ENCODE measurements at regions not wholly inside any gene's neighbourhood (a gene's known extent, or its start where the extent isn't known, plus 50 kb on each side); places are given as distances from the start of the nearest gene placed in this dataset.
"Not testable (repeated sequence)": the region's sequence is repeated elsewhere in the genome, so short reads cannot be mapped to it uniquely, and the experiment has no call there.

DNA sequence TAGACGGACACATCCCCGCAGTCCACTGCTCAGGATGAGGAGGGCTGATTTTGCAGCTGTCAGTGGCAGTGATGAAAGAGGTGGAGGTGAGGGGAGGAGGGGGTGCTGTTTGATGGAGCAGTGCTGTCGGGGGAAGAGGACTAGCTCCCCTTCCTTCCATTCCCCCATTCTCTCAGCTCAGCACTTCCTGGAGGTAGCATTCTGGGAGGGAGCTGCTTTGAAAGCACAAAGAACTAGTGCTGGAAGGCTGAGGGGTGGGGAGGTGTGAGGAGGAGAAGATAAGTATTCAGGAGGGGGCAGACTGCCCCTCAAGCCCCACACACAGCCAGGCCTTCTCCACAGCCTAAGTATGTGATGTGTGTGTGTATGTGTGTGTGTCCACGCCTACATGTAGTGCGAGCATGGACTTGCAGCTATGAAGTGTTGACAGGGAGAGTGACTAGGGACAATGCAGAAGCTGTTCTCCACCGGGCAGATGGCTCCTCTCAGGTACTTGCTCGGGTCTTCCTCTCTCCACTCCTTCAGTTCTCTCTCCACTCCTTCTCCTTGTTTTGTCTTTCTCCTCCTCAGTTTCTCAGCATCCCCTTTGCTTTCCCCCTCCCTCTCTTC, 65.5 kb upstream of the HSPA9 start:
- Mint-ChIP-seq H3K4me3 (no peak overlapping the region), H3K36me3 (ENCODE audit: low read depth) (no peaks in the 10 kb centered on the region), H3K27me3 (peaks cover 63% of the 10 kb centered on the region), H3K9me3 (no peaks in the 10 kb centered on the region), H3K27ac (no peak overlapping the region), H3K4me1 (no peaks in the 10 kb centered on the region)
- DNase-seq: no peak
- ChIA-PET POLR2A (interaction anchor here (0.6 kb wide), 1 partner anchor 636 kb away, joined by 3 read pairs; no protein-coding TSS in a partner anchor), CTCF (interaction anchor here (0.5 to 2.1 kb wide), 12 partner anchors 10 to 1384 kb away, joined by 3 to 7 read pairs (median 4); partner anchors contain the start of gene HSPA9)

DNA sequence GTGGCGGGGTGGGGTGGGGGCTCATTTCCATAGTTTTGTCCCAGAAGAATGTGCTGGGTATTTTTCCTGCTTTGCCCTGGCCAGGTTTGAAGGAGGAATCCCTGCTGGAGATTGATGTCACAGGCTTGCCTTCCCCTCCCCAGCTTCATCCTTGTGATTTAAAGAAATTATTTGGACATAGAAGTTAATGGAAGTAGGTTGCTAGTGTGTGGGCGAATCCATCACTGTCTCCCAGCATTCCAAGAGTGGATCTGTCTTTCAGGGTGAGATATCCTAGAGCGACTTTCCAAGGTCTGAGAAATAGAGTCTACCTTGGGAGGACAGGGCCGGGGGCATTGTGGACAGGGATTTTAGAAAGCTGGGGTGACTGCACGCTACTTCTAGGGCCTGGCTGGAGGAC, 64.9 kb upstream of the HSPA9 start:
- ChIA-PET POLR2A (interaction anchor here (0.6 kb wide), 1 partner anchor 637 kb away, joined by 3 read pairs; no protein-coding TSS in a partner anchor), CTCF (interaction anchor here (0.6 to 2.1 kb wide), 9 partner anchors 9 to 651 kb away, joined by 3 to 7 read pairs (median 4); partner anchors contain the start of gene HSPA9)
- Mint-ChIP-seq H3K4me1 (no peaks in the 10 kb centered on the region), H3K9me3 (no peaks in the 10 kb centered on the region), H3K36me3 (ENCODE audit: low read depth) (no peaks in the 10 kb centered on the region), H3K4me3 (no peak overlapping the region), H3K27me3 (peaks cover 61% of the 10 kb centered on the region), H3K27ac (no peak overlapping the region)
- DNase-seq: no peak

DNA sequence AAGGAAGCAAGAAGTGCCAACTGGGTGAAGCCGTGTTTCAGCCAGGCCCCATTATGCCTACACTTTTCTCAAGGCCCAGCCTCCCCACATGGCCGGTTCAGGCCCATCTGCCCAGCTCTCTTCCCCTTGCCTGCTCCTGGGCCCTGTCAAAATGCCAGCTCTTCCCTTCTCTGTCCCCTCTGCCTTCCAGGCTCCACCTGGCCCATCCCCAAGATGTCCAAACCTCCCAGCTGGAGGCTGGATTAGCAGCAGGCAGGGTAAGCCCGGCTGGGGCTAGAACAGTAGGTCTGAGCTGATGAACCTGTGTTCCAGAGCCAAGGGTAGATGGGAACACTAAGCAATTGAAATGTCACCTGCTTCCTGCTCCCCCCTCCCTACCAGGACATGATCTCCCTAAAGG, 64.1 kb upstream of the HSPA9 start:
- POLR2A ChIA-PET: no interaction called here
- Mint-ChIP-seq H3K27me3 (peaks cover 52% of the 10 kb centered on the region), H3K36me3 (ENCODE audit: low read depth) (no peaks in the 10 kb centered on the region), H3K4me3 (no peak overlapping the region), H3K4me1 (no peaks in the 10 kb centered on the region), H3K9me3 (no peaks in the 10 kb centered on the region), H3K27ac (no peak overlapping the region)
- DNase-seq: no peak
- CTCF ChIA-PET: interaction anchor here (0.7 to 2.1 kb wide), 3 partner anchors 10 to 151 kb away, joined by 3 to 5 read pairs (median 4); no protein-coding TSS in a partner anchor

DNA sequence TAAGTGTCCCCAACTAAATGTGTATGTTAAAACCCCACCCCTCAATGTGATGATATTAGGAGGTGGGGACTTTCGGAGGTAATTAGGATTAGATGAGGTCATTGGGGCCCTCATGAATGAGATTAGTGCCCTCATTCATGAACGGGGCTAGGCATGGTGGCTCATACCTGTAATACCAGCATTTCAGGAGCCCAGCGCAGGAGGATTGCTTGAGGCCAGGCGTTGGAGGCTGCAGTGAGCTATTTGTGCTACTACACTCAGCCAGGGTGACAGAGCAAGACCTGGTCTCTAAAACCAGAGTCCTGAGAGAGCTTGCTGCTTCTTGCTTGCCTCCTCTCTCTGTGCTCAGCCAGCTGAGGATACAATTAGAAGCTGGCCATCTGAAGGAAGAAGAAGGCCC, 62.1 kb upstream of the HSPA9 start:
- ChIA-PET POLR2A (no interaction called here), CTCF (interaction anchor here (1.2 kb wide), 1 partner anchor 189 kb away, joined by 3 read pairs; no protein-coding TSS in a partner anchor)
- Mint-ChIP-seq H3K27ac (no peak overlapping the region), H3K9me3 (no peaks in the 10 kb centered on the region), H3K36me3 (ENCODE audit: low read depth) (no peaks in the 10 kb centered on the region), H3K4me3 (no peak overlapping the region), H3K4me1 (no peaks in the 10 kb centered on the region), H3K27me3 (peaks cover 44% of the 10 kb centered on the region)
- no peak for DNase-seq

DNA sequence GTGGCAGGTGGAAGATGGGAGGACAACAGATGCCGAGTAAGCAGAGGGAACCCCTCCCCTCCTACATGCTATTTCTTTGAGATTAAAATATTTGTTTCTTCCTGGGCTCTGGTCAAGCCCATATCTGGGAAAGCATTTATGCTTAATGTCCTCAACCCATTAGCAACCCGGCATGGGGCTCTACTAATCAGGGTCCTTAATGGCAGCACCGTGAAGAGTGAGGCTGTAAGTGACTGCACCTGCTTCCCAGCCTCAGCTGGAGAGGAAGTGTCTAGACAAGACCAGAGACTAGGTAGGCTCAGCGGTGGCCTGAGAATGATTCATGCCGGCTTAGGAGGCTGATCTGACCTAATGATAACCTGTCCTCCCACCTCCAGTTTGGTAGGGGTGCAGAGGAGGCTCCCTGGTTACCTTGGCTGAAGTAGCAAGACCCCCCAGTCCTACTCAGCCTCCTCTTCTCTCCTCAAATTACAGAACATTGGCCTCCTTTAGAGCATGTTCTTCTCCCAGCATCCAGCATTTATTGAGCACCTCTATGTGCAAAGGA, 61.3 kb upstream of the HSPA9 start:
- DNase-seq: no peak
- ChIA-PET POLR2A (no interaction called here), CTCF (no interaction called here)
- Mint-ChIP-seq H3K9me3 (no peaks in the 10 kb centered on the region), H3K4me1 (no peaks in the 10 kb centered on the region), H3K4me3 (no peak overlapping the region), H3K27ac (no peak overlapping the region), H3K27me3 (peaks cover 44% of the 10 kb centered on the region), H3K36me3 (ENCODE audit: low read depth) (no peaks in the 10 kb centered on the region)

DNA sequence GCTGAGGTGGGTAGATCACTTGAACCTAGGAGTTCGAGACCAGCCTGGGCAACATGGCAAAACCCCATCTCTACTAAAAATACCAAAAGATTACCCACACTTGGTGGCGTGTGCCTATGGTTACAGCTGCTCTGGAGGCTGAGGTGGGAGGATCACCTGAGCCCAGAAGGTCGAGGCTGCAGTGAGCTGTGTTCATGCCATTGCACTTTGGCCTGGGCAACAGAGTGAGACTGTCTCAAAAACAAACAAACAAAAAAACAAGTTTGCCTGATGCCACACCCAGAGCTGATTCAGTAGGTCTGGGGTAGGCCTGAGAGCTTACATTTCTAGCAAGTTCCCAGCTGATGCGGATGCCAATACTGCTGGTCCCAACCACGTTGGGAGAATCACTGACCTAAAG, 60.5 kb upstream of the HSPA9 start:
- H3K36me3 Mint-ChIP-seq (ENCODE audit: low read depth): no peaks in the 10 kb centered on the region
- no peaks in the 10 kb centered on the region for H3K9me3 Mint-ChIP-seq
- H3K27me3 Mint-ChIP-seq: peaks cover 40% of the 10 kb centered on the region
- H3K4me1 Mint-ChIP-seq: no peaks in the 10 kb centered on the region
- no peak for DNase-seq
- POLR2A ChIA-PET: no interaction called here
- CTCF ChIA-PET: no interaction called here
- no peak overlapping the region for H3K27ac Mint-ChIP-seq
- H3K4me3 Mint-ChIP-seq: no peak overlapping the region

DNA sequence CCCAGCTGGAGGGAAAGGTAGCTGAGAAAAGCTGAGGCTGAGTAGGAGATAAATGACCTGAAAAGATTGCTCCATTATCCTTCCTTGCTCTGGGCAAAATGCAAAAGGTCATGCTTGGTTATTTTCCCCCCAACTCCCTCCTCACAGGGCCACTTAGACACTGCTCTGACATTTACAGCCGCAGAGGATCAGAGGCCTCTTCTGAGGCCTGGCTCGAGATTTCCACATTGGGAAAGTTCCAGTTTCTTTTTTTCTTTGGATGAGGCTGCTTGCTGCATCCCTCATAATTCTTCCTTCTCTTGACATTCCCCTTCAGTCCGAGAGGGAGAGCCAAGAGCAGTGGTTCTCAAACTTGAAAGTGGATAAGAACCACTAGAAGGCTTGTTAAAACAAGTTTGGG, 60.1 kb upstream of the HSPA9 start:
- DNase-seq: no peak
- H3K27ac Mint-ChIP-seq: no peak overlapping the region
- peaks cover 36% of the 10 kb centered on the region for H3K27me3 Mint-ChIP-seq
- H3K9me3 Mint-ChIP-seq: no peaks in the 10 kb centered on the region
- no peak overlapping the region for H3K4me3 Mint-ChIP-seq
- H3K4me1 Mint-ChIP-seq: no peaks in the 10 kb centered on the region
- no peaks in the 10 kb centered on the region for H3K36me3 Mint-ChIP-seq (ENCODE audit: low read depth)
- CTCF ChIA-PET: no interaction called here
- POLR2A ChIA-PET: no interaction called here

DNA sequence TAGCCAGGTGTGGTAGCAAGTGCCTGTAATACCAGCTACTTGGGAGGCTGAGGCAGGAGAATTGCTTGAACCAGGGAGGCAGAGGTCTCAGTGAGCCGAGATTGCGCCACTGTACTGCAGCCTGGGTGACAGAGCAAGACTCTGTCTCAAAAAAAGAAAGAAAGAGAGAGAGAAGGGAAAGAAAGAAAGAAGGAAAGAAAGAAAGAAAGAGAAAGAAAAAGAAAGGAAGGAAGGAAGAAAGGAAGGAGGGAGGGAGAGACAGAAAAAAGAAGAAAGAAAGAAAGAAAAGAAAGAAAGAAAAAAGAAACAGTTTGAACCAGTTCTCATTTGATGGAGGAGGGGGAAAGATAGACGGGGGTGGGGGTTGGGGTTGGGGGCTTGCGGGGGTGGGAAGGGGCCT, 59.6 kb upstream of the HSPA9 start:
- DNase-seq; H3K27ac Mint-ChIP-seq; H3K36me3 Mint-ChIP-seq (ENCODE audit: low read depth); H3K9me3 Mint-ChIP-seq; H3K4me3 Mint-ChIP-seq; H3K4me1 Mint-ChIP-seq; CTCF ChIA-PET; POLR2A ChIA-PET: not testable (repeated sequence)
- H3K27me3 Mint-ChIP-seq: peaks cover 33% of the 10 kb centered on the region

DNA sequence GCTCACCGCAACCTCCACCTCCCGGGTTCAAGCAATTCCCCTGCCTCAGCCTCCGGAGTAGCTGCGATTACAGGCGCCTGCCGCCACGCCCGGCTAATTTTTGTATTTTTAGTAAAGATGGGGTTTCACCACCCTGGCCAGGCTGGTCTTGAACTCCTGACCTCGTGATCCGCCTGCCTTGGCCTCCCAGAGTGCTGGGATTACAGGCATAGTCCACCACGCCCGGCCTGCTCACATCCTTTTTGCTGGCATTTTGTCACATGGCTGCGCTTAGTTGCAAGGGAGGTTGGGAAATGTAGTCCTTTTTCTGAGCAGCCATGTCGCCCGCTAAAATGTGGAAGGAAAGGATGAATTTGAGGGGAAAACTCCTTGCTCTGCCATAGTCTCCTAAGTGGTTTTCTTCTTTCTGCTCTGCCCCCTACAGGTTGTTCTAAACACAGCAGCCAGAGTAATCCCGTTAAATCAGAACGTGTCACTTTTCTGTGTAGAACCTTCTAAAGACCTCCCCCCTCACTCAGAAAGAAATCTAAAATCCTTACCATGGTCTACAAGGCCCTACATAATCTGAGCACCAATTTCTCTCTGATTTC, 57.8 kb upstream of the HSPA9 start:
- Mint-ChIP-seq H3K4me1 (no peaks in the 10 kb centered on the region), H3K36me3 (ENCODE audit: low read depth) (no peaks in the 10 kb centered on the region), H3K4me3 (no peak overlapping the region), H3K27ac (no peak overlapping the region), H3K9me3 (no peaks in the 10 kb centered on the region), H3K27me3 (peaks cover 25% of the 10 kb centered on the region)
- DNase-seq: no peak
- CTCF ChIA-PET: no interaction called here
- POLR2A ChIA-PET: no interaction called here

DNA sequence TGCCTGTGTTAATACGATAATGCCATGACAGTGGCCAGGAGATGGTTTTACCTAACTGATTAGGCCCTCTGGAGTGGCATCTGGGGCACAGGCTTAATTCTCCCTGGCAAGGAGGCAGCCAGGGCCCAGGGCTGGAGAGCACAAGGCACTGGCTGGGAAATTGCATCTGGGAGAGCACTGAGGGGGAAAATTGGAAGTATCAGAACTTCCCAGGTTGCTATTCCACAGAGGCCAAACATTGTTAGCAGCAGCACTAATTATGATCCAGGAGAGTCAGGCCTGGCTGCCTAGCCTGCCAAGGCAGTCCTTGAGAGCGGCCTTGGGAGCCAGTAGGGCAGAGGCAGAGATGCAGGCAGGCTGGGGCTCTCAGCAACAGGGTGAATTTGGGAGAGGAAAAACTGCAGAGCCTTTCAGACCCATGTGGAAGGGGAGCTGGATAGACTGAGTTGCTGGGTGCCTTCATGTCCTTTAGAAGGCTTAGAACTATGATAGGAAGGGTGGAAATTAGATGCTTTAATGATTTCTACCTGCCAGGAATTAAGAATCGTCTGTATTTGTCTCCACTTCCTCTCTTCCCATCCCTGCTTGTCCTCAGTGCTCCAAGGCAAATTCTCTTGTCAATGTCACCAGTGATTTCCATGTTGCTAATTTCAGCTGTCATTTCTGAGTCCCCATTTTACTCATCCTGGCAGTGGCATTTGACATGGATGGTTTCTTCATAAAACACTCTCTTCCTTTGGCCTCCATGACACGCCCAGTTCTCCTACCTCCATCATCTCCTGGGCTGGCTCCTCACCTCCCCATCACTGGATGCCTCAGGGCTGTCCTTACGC, 56.1 kb upstream of the HSPA9 start:
- DNase-seq: no peak
- Mint-ChIP-seq H3K4me3 (no peak overlapping the region), H3K4me1 (no peaks in the 10 kb centered on the region), H3K36me3 (ENCODE audit: low read depth) (no peaks in the 10 kb centered on the region), H3K9me3 (no peaks in the 10 kb centered on the region), H3K27ac (no peak overlapping the region), H3K27me3 (peaks cover 23% of the 10 kb centered on the region)
- ChIA-PET POLR2A (no interaction called here), CTCF (interaction anchor here (0.6 to 1.0 kb wide), 2 partner anchors 9 to 324 kb away, joined by 3 to 4 read pairs; no protein-coding TSS in a partner anchor)

DNA sequence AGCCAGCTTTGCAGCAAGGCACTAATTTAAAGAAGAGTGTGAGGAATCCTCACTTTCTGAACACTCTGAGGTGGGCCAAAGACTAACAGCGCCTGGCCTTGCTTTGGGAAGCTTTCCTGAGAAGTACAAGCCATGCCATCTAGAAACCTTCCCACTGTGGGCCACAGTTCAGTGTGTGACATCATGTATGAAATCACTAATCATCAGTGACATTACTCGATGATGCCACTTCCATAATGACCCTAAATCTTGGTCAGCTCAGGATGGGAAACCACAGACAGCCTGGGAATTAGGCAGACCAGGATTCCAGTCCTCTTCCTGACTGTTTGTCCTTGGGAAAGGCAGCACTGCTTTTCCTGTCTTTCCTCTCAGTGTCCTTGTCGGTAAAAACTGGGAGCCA, 54.2 kb upstream of the HSPA9 start:
- CTCF ChIA-PET: interaction anchor here (0.7 to 1.2 kb wide), 2 partner anchors 13 to 671 kb away, joined by 3 read pairs; no protein-coding TSS in a partner anchor

DNA sequence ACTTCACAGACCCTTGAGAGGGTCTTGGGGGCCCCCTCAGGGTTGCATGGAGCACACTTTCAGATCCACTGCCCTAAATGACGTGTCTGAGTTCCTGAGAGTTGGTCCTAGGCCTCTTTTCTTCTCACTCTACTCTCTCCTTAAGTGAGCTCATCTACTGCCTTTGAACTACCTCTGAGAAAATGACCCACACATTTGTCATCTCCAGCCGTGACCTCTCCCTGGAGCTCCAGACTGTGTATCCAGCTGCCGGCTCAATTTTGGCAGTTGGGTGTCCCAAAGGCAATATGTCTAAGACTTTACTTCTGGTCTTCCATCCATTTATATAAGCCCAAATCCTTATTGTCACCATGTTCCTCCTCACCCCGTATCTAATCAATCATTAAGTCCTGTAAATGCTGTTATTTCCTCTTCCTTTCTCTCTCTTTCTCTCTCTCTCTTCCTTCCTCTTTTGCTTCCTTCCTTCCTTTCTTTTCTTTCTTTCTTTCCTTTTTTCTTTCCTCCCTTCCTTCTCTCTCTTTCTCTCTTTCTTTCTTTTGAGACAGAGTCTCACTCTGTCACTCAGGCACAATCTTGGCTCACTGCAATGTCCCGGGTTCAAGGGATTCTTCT, 51.2 kb upstream of the HSPA9 start:
- peaks cover 28% of the 10 kb centered on the region for H3K27me3 Mint-ChIP-seq
- CTCF ChIA-PET: no interaction called here
- H3K4me1 Mint-ChIP-seq: no peaks in the 10 kb centered on the region
- no peaks in the 10 kb centered on the region for H3K36me3 Mint-ChIP-seq (ENCODE audit: low read depth)
- no peaks in the 10 kb centered on the region for H3K9me3 Mint-ChIP-seq
- H3K4me3 Mint-ChIP-seq: no peak overlapping the region
- DNase-seq: no peak
- H3K27ac Mint-ChIP-seq: no peak overlapping the region
- POLR2A ChIA-PET: no interaction called here

More for the DNA sequence above, 54.2 kb upstream of the HSPA9 start:
- H3K4me1 Mint-ChIP-seq: no peaks in the 10 kb centered on the region
- no peak overlapping the region for H3K27ac Mint-ChIP-seq
- no peak overlapping the region for H3K4me3 Mint-ChIP-seq
- H3K9me3 Mint-ChIP-seq: no peaks in the 10 kb centered on the region
- H3K36me3 Mint-ChIP-seq (ENCODE audit: low read depth): no peaks in the 10 kb centered on the region
- peaks cover 25% of the 10 kb centered on the region for H3K27me3 Mint-ChIP-seq
- POLR2A ChIA-PET: no interaction called here
- DNase-seq: no peak

DNA sequence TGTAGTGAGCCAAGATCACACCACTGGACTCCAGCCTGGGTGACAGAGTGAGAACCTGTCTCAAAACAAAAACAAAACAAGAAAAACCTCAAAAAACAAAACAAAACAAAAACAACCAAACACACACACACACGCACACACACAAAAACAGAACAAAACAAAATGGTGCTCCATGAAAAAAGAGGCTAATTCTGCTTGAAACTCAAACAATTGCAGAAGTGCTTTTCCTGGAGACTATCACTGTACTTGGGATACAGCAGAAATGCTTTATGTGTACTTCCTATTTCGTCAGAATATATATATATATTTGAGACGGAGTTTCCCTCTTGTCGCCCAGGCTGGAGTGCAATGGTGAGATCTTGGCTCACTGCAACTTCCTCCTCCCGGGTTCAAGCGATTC, 49.9 kb upstream of the HSPA9 start:
- Mint-ChIP-seq H3K27me3 (peaks cover 31% of the 10 kb centered on the region), H3K4me3 (no peak overlapping the region), H3K27ac (no peak overlapping the region), H3K4me1 (no peaks in the 10 kb centered on the region), H3K36me3 (ENCODE audit: low read depth) (no peaks in the 10 kb centered on the region), H3K9me3 (no peaks in the 10 kb centered on the region)
- POLR2A ChIA-PET: no interaction called here
- CTCF ChIA-PET: no interaction called here
- no peak for DNase-seq
